ENCODE measurements at regions not wholly inside any gene's neighbourhood (a gene's known extent, or its start where the extent isn't known, plus 50 kb on each side); places are given as distances from the start of the nearest gene placed in this dataset.
A peak's percentile ranks its signal among the peaks of the same experiment; 100 is the strongest.
"Not testable (repeated sequence)": the region's sequence is repeated elsewhere in the genome, so short reads cannot be mapped to it uniquely, and the experiment has no call there.

DNA sequence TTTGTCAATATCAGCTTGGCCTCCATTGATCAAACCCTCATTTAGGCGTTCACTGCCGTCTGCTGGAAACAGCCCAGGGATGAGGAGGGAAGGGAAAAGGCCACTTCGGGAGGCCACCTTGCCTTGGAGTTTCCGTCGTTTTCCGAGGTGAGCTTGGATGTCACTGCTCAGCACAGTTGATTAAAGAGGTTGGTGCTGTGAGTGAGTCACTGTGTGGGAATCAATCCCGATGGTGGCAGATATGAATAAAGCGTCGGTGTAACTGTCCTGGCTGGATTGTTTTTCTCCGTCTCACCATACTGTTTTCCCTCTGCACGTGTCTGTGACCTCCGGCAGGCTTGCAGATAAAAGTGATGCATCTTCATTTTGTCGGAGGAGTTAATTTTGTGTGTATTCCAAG is 148.1 kb downstream of the NPIPA7 start:
- ATAC-seq (ENCODE audit: low read depth); POLR2A ChIA-PET; H3K4me1 Mint-ChIP-seq: not testable (repeated sequence)

DNA sequence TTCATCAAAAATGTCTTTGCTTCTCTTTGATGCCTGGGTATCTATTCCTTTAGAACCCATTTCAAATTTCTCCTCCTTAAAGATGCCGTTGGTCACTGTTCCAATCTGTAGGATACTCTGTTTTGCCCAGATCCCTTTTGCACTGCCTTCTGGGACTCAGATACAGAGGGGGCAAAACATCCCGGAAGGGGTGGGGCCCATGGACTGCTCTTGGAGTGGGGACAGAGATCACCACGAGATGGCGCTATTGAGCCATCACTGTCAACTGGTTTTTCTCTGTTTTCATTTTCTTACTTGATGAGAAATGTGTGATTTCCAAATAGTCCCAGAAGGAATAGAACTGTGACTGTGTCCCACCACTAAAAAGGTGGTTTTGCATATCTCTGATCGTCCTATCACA is 151.8 kb downstream of the NPIPA7 start:
- H3K27me3 Mint-ChIP-seq, H3K4me3 Mint-ChIP-seq, H3K36me3 Mint-ChIP-seq, H3K4me1 Mint-ChIP-seq, H3K27ac Mint-ChIP-seq, POLR2A ChIA-PET, DNase-seq, H3K9me3 Mint-ChIP-seq: not testable (repeated sequence)
- peak; percentile 61 for ATAC-seq (ENCODE audit: low read depth)

More for the DNA sequence above, 148.1 kb downstream of the NPIPA7 start:
- H3K27me3 Mint-ChIP-seq, DNase-seq, H3K4me3 Mint-ChIP-seq, H3K36me3 Mint-ChIP-seq, H3K27ac Mint-ChIP-seq, H3K9me3 Mint-ChIP-seq: not testable (repeated sequence)

DNA sequence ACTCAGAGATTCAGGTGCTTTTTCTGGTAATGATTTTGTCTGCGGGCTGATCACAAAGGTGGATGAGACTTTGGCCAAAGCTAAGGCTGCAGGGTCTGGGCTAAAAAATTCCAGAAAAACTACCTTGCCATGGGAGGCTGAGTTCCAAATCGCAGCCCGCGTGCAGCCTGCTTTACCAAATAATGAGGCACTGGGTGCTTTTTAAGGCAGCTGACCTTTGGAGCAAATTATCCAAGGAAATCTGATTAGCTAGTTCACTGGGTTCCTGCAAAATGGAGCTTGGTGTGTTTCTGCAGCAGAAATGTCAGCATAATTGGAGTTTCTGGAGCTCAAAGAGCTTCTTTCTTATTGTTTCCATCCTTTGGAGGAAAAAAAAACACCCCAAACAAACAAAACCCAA is 156.6 kb downstream of the NPIPA7 start:
- H3K36me3 Mint-ChIP-seq; H3K4me1 Mint-ChIP-seq; ATAC-seq (ENCODE audit: low read depth); DNase-seq; H3K27me3 Mint-ChIP-seq; H3K9me3 Mint-ChIP-seq; H3K27ac Mint-ChIP-seq; H3K4me3 Mint-ChIP-seq; POLR2A ChIA-PET: not testable (repeated sequence)

DNA sequence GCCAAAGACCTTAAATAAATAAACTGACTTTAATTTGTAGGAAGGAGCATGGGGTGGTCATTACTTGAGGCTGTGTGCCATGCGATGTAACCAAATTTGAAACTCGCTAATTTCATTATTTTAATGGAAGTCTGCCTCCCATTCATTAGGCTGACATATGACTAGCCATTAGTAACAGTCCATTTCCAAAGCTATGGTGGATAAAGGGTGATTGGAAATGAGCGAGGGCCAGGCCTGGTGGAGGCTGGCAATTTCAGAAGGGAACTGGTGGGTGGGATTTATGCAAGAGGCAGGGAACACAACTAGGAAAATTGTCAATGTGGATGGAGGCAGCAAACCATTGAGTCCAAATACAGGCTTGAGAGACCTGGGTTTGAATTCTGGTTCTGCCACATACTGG is 157.2 kb downstream of the NPIPA7 start:
- ATAC-seq (ENCODE audit: low read depth); H3K36me3 Mint-ChIP-seq; H3K4me3 Mint-ChIP-seq; H3K27ac Mint-ChIP-seq; H3K4me1 Mint-ChIP-seq; H3K9me3 Mint-ChIP-seq; DNase-seq; H3K27me3 Mint-ChIP-seq; POLR2A ChIA-PET: not testable (repeated sequence)

GRCh38 chr16:16549710-16550109 is 170.8 kb downstream of the NPIPA7 start:
- POLR2A ChIA-PET; H3K27me3 Mint-ChIP-seq; H3K9me3 Mint-ChIP-seq; DNase-seq; H3K27ac Mint-ChIP-seq; H3K4me3 Mint-ChIP-seq; ATAC-seq (ENCODE audit: low read depth); H3K4me1 Mint-ChIP-seq; H3K36me3 Mint-ChIP-seq: not testable (repeated sequence)

DNA sequence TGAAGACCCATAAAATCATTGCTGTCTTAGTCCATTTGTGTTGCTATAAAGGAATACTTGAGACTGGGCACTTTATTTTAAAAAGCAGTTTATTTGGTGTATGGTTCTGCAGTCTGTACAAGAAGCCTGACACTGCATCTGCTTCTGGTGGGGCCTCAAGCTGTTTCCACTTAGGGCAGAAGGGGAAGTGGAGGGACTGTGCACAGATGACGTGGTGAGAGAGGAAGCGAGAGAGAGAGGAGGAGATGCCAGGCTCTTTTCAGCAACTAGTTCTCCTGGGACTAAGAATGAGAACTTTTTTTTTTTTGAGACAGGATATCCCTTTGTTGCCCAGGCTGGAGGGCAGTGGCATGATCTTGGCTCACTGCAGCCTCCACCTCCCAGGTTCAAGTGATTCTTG is 171.9 kb downstream of the NPIPA7 start:
- DNase-seq; H3K4me1 Mint-ChIP-seq; POLR2A ChIA-PET; ATAC-seq (ENCODE audit: low read depth); H3K27me3 Mint-ChIP-seq; H3K27ac Mint-ChIP-seq; H3K9me3 Mint-ChIP-seq; H3K36me3 Mint-ChIP-seq; H3K4me3 Mint-ChIP-seq: not testable (repeated sequence)

GRCh38 chr16:16552819-16553340 is 173.9 kb downstream of the NPIPA7 start:
- not testable (repeated sequence) for H3K27me3 Mint-ChIP-seq

GRCh38 chr16:16559179-16559740 is 180.3 kb downstream of the NPIPA7 start:
- H3K4me1 Mint-ChIP-seq; H3K4me3 Mint-ChIP-seq; ATAC-seq (ENCODE audit: low read depth); H3K36me3 Mint-ChIP-seq; POLR2A ChIA-PET; DNase-seq; H3K27me3 Mint-ChIP-seq; H3K27ac Mint-ChIP-seq; H3K9me3 Mint-ChIP-seq: not testable (repeated sequence)

More at GRCh38 chr16:16552819-16553340, 173.9 kb downstream of the NPIPA7 start:
- ATAC-seq (ENCODE audit: low read depth); H3K4me3 Mint-ChIP-seq; H3K9me3 Mint-ChIP-seq; H3K4me1 Mint-ChIP-seq; H3K36me3 Mint-ChIP-seq; POLR2A ChIA-PET; H3K27ac Mint-ChIP-seq; DNase-seq: not testable (repeated sequence)

- H3K4me1 Mint-ChIP-seq; DNase-seq; H3K27ac Mint-ChIP-seq; ATAC-seq (ENCODE audit: low read depth); H3K36me3 Mint-ChIP-seq; H3K9me3 Mint-ChIP-seq; H3K27me3 Mint-ChIP-seq; POLR2A ChIA-PET; H3K4me3 Mint-ChIP-seq: not testable (repeated sequence)
Observed at GRCh38 chr16:16561532-16561931, 182.6 kb downstream of the NPIPA7 start.

GRCh38 chr16:16563962-16564361 is 185.0 kb downstream of the NPIPA7 start:
- H3K36me3 Mint-ChIP-seq; H3K27me3 Mint-ChIP-seq; H3K27ac Mint-ChIP-seq; H3K4me3 Mint-ChIP-seq; DNase-seq; POLR2A ChIA-PET; H3K9me3 Mint-ChIP-seq; ATAC-seq (ENCODE audit: low read depth); H3K4me1 Mint-ChIP-seq: not testable (repeated sequence)

GRCh38 chr16:16565326-16565725 is 186.4 kb downstream of the NPIPA7 start:
- ATAC-seq (ENCODE audit: low read depth); H3K4me1 Mint-ChIP-seq; DNase-seq; POLR2A ChIA-PET; H3K4me3 Mint-ChIP-seq; H3K27ac Mint-ChIP-seq; H3K27me3 Mint-ChIP-seq; H3K9me3 Mint-ChIP-seq; H3K36me3 Mint-ChIP-seq: not testable (repeated sequence)

DNA sequence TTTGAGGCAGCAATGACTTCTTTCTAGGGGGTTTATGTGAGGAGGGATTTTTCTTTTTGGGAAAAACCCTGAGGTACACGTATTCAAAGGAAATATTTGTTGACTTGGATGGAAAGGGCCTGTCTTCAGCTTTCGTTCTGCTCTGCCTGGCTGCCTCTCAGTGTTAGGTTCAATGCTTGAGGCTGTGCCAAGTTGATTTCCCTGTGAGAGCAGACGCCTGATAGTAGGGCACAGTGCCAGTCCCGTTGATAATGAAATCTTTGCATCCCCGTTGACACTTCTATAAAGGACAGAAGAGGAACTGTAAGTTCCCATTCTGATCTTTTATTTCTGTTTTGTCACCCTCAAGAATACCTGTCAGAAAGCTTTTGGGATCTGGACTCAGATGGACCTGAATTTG is 191.1 kb downstream of the NPIPA7 start:
- ATAC-seq (ENCODE audit: low read depth); H3K9me3 Mint-ChIP-seq; H3K36me3 Mint-ChIP-seq; DNase-seq; H3K4me1 Mint-ChIP-seq; H3K27ac Mint-ChIP-seq; POLR2A ChIA-PET; H3K4me3 Mint-ChIP-seq; H3K27me3 Mint-ChIP-seq: not testable (repeated sequence)

- POLR2A ChIA-PET; H3K4me3 Mint-ChIP-seq; H3K36me3 Mint-ChIP-seq; DNase-seq; ATAC-seq (ENCODE audit: low read depth); H3K4me1 Mint-ChIP-seq; H3K27ac Mint-ChIP-seq; H3K9me3 Mint-ChIP-seq; H3K27me3 Mint-ChIP-seq: not testable (repeated sequence)
Observed at GRCh38 chr16:16570874-16571273, 191.9 kb downstream of the NPIPA7 start.

- POLR2A ChIA-PET; H3K27me3 Mint-ChIP-seq; H3K4me3 Mint-ChIP-seq; DNase-seq; ATAC-seq (ENCODE audit: low read depth); H3K36me3 Mint-ChIP-seq; H3K4me1 Mint-ChIP-seq; H3K9me3 Mint-ChIP-seq; H3K27ac Mint-ChIP-seq: not testable (repeated sequence)
Observed at GRCh38 chr16:16572130-16572774, 193.3 kb downstream of the NPIPA7 start.
